GM19463 (cell line): ENCODE measurements at regions not wholly inside any gene's neighbourhood (a gene's known extent, or its start where the extent isn't known, plus 50 kb on each side); places are given as distances from the start of the nearest gene placed in this dataset.

Experiments used
- ATAC-seq: cut with Tn5 transposase; IDR thresholded peaks from one replicate; pipeline ENCODE4 v1.9.1; 2021; ENCODE audit warnings: mild to moderate bottlenecking, moderate library complexity; ENCODE audit not compliant: unreplicated experiment

DNA sequence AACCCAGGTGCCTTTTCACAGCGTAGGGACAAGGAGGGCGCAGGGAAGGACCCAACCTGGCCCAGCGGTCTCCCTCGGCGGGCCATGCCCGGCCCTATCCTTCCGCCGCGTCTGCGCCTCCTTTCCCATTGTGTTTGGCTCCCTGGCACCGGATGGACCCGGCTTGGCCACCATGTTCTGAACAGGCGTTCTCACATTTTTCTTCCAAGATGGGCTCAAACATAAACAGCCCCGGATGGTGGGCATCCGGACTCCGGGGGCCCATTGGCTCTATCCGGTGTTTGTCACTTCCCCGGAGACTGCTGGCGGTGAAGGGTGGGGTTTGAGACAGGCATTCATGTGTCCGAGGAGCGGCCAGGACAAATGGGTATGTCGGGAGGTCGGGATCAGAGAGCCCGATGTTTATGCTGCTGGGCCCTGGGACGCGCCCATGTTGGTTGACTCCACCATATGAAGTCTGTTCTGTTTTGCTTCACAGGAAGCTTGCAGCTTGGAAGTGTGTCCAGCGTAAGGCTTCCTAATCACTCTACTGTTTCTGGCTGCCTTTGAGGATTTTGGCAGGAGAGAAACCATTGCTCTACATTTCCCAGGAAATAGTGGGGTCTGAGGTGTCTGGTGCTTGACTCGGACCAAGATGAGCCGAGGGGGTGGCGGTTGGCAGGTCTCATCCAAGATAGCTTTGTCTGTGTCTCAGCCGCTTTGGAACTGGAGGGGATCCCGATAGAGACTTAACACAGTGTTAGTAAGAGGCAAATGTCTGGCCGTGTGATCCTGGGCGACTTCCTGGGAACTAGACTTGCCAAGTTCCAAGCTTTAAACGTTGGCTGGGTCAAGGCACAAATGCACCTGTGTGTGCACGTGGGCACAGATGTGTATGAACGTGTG is 188.3 kb downstream of the IRF8 start:
- ATAC-seq = no peak

DNA sequence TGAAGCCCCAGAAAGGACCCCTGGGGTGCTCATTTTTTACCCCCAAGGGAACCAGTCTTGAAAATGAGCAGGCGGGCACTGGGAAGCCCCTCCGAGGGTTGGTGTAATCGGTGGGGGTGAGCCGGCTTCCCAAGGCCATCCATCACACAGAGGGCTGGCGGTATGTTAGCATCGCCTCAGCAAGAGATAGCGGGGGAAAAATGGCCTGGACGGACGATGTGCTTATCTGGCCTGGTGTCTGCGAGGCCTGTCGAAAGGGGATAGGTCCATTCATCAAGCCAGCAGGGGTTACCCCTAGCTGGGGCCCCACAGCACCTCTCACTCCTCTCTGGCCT is 188.9 kb downstream of the IRF8 start:
- ATAC-seq = no peak

DNA sequence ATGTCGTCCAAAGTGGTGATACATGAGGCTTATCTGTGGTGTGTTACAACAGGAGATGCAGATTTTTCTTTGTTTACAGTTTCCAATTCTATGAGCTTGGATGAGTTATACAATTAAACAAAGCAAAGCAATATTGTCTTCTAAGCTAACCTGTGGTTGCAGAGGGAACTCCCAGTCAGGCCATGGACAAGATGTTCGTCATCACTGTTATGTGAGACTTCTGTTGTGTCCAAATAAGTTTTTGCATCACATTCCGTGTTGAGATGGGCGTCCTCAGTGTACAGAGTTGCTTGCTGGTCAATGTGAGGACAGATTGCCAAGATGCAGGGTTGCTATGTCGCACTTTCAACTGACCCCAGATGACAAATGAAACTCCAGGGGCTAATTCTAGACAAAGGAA is 189.3 kb downstream of the IRF8 start:
- ATAC-seq = no peak

DNA sequence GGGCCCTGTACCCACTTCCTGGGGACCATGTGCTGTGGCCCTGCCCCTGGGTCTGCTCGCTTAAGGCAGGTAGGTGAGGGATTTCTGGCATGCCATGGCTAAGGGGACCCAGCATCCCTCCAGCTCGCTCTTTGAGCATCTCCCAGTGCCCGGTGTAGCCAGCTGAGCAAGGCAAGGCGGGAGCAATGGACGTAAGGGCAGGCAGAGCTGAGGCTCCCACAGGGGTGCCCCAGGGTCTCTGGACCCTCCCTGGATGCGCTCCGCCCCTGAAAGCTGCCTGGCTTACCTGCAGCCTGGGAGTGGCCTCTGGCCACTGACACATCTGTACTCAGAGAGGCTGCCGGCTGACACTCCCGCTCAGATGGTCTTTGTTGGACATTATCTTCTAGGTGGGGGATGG is 189.9 kb downstream of the IRF8 start:
- ATAC-seq = no peak

DNA sequence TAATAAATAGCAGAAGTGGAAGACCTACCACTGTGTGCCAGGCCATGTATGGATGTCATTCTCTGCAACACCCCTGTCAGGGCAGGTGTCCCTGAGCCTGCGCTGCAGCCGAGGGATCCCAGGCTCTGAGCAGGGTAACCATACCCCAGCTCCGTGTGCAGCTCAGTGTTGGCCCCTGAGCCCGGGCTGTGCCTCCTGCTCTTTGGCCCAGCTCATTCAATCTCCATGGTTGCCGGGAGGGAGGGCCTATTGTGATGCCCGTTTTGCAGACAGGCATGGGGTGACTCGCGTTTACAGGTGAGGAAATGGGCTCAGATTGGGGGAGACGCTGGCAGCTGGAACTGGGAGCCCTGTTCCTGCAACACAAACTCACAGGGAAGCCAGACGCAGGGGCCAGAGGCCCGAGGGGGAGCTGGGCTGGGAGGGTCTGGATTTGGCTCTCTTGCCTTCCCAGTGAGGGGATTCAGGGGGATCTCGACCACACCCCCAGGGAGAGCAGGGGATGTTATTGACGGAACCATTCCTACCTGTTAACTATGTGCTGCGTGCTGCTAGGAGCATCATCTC is 190.5 kb downstream of the IRF8 start:
- ATAC-seq = no peak

DNA sequence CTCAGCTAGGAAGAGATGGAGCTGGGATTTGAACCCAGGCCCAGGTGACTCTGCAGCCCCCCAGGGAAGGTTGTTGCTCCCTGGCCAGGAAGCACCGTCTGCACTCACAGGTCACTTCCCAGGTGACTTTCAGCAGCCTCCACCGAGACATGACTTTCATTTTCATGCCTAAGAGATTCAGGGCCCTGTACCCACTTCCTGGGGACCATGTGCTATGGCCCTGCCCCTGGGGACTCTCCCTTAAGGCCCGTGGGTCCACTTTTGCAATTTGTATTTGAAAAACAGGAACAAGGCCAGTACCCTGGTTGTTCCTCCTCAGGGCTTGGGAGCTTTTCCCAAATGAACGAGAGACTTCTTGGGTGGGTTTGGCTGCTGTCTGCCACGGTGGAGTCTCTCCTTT is 191.0 kb downstream of the IRF8 start:
- peak; percentile 56 for ATAC-seq

DNA sequence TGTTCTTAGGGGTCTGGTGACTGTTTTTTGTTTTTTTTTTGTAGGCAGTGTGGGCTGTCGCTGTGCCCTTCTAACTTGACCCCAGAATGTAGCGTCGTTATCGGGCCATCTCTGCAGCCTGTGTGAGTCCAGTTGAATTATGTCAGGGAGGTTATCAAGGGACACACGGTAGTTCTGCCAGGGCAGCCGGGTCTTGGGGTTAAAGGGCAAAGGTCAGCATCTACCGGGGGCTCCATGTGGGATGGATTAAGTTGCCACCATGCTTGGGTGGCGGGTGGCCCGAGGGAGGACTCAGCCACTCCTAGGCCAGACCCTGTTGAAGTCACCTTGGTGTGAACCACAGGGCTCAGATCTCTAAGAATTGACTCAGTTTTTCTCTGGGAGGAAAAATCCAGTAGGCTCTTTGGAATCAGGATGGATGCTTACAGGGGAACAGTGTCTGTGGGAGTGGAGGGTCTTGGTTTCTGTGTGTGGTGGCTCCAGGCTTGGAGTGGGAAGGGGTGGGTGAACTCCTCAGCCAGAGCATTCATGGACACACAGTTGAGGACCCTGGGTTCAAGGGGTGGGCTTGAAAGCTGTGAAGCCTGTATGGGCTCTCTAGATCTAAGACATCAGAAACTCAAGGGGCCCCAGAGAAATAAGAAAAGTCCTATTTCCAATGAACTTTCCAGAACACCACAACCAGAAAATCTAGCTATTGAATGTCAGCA is 191.7 kb downstream of the IRF8 start:
- ATAC-seq = no peak

DNA sequence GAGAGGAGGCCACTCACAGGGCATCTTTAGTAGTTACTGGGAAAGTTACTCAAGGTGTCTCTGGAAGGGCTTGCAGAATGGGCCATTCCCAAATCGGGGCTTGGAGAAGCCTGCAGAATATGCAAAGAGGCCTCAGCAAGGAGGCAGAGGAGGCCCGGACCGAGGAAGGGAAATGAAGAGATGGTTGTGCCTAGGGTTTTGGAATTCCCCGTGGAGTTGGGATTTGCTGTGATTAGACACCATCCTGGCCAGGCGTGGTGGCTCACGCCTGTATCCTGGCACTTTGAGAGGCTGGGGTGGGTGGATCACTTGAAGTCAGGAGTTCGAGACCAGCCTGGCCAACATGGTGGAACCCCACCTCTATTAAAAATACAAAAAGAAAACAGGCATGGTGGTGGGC is 193.0 kb downstream of the IRF8 start:
- ATAC-seq = no peak

DNA sequence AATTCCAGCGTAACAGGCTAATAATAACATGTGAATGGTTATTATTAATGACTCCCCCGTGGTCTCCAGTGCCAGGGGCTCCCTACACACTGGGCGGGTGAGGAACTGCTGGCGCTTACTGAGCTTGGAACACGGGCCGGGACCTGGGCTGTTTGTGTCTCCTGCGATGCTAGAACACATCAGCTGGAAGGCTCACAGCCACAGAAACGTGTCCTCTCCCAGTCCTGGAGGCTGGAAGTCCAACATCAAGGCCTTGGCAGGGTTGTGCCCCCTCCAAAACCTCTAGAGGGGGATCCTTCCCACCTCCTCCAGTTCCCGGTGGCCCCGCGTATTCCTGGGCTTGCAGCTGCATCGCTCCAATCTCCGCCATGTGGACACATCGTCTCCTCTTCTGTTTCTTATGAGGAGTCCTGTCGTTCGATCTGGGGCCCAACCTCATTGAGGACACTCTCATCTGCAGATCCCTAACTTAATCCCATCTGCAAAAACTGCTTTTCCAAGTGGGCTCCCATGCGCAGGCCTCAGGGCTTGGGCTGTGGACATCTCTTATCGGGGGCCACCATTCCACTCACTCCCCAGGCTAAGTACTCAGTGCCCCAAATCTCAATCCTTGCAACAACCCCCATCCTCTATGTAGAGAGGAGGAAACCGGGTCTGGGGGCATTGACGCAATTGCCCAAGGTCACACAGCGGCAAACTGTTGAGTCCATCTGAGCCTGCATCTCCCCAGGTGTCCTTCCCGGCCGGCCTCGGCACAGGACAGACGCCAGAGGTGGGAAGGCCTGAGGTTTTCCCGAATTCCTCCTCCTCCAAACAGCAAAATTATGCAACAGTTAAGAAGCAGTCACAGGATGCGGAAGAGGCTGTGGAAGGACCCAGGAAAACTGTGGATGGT is 193.9 kb downstream of the IRF8 start:
- no peak for ATAC-seq

DNA sequence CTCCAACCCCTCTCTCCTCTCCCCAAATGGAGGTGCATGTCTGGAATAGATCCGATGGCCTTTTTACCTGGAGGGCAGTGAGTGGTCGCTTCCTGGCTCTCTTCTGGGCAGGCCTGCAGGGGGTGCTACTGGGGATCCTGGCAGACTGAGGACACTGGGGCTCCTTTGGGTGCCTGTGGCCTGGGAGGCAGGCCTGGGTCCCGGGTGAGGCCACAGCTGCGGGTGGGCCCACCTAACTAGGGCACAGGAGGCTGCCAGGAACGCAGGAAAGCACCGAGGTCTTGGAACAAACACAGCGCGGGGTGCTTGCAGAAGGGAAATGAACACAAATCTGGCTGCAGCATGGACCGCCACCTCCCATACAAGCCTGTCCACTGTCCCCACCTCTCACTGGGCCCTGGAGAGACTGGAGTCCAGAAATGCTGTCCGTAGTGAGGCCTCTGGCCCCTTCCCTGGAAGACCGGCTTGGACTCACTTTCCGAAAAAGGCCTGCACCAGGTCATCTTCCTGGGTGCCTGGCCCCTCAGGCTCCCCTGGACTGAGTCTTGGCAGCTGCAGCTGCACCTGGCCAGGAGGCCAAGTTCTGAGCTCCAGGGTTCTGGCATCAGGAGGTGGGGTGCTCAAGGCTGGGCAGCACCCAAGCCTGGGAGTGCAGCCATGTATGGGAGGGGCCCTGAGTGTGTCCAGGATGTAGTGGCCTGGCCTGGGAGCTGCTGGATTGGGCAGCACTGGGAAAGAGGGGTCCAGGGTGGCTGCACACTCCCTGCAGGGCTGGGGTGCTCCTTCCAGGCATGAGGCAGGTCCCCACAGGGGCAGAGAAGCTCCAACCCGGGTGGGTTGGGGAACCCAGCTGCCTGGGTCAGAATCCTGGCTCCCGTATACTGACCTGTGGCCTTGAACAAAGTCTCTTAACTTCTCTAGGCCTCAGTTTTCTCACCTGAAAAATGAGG is 195.1 kb downstream of the IRF8 start:
- ATAC-seq = no peak

DNA sequence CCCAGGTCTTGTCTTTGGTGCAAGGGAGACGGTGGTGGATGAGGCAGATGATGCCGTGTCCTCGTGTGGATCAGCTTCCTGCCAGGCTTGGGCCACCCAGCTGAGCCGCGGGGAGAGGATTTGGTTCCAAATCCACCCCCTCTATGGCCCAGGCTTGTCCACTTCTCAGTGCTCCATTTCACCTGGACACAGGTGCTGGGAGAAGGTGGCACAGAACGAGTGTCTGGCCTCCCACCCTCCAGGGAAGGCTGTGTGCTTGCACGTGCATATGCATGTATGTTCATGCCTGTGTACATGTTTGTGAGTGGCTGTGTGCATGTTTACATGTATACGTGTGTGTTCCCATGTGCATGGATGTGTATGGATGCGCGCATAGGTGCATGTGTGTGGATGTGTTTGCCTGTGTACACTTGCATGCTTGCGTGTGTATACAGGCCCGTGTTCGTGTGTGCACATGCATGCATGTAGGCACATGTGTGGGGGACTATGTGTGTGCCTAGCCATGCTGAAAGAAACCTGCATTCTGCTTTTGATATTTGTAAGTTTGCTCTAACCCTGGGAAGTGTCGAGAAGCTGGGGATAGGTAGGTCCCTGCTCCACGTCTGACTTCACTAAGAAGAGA is 196.3 kb downstream of the IRF8 start:
- ATAC-seq = no peak

DNA sequence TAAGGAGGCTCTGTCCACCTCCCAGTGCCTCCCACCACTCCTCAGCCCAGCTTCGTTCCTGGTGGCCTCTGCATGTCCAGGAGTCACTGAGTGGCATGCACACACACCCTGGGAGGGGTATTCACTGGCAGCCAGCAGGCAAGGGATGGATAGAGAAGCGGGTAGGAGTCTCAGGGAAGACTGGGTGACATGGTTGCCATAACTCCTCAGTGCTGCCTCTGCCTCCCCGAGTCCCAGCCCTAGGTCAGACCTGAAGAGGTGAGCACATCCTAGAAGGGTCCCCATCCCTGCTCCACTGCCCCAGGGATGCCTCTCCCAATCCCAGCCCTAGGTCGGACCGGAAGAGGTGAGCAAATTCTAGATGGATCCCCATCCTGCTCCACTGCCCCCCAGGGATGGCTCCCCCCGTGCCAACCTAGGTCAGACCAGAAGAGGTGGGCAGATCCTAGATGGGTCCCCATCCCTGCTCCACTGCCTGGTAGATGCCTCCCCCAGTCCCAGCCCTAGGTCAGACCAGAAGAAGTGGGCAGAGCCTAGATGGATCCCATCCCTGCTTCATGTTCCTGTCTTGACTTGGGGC is 197.0 kb downstream of the IRF8 start:
- no peak for ATAC-seq

DNA sequence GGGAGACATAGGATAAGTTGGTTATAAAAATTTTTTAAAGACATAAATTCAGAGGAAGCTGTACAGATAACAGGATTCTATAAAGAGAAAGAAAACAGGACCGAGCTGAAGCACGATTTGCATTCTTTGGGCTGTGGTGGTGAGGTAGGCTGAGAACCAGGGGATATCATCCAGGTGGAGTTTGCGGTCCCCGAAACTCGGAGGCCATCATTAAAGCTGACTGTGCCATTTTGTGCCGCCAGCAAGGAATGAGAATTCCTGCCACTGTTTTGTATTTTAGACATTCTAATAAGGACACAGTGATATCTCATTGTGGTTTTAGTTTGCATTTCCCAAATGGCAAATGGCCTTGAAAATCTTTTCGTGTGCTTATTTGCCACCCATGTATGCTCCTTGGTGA is 197.9 kb downstream of the IRF8 start:
- no peak for ATAC-seq

DNA sequence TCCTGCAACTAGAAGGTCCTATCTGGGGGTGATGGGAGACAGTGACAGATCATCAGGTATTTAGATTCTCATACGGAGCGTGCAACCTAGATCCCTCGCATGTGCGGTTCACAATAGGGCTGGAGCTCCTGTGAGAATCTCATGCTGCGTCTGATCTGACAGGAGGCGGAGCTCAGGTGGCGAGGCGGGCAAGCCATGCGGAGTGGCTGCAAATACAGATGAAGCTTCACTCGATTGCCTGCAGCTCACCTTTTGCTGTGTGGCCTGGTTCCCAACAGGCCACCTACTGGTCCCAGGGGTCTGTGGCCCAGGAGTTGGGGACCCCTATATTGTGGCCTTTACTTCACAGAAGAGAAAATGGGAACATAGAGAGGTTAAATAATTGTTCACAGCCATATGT is 200.4 kb downstream of the IRF8 start:
- ATAC-seq = no peak

DNA sequence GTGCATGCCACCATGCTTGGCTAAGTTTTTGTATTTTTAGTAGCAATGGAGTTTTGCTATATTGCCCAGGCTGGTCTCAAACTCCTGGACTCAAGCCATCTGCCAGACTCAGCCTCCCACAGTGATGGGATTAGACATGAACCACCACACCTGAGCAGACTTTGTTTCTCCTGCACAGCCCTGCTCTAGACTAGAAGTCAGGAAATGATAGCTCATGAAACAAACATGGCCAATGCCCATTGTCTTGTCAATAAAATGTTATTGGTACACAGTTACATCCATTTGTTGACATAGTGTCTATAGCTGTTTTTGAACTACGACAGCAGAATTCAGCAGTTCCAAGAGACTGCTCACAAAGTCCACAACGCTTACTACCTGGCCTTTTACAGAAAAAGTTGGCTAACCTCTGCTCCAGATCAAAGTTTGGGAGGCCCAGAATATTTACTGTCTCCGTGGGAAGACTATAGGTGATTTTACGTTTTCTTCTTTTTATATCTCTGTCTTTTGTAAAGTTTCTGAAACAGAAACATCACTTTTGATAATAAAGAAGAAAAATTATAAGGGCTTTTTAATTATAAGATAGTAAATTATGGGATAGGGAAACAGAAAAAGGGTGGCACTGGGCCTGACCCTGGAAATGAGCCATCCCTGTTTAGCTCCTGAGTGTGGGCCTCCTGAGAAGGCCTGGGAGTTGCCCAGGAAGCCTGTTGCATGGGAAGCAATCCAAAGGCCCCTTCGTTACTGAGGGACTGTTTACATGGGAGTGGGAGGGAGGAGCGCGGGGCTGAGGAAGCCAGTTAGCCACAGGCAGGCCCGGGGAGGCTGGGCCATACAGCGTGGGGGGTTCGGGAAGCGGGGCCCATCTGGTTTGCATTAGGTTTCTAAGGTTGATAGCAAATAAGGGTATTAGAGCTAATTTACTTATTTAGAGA is 201.5 kb downstream of the IRF8 start:
- no peak for ATAC-seq

DNA sequence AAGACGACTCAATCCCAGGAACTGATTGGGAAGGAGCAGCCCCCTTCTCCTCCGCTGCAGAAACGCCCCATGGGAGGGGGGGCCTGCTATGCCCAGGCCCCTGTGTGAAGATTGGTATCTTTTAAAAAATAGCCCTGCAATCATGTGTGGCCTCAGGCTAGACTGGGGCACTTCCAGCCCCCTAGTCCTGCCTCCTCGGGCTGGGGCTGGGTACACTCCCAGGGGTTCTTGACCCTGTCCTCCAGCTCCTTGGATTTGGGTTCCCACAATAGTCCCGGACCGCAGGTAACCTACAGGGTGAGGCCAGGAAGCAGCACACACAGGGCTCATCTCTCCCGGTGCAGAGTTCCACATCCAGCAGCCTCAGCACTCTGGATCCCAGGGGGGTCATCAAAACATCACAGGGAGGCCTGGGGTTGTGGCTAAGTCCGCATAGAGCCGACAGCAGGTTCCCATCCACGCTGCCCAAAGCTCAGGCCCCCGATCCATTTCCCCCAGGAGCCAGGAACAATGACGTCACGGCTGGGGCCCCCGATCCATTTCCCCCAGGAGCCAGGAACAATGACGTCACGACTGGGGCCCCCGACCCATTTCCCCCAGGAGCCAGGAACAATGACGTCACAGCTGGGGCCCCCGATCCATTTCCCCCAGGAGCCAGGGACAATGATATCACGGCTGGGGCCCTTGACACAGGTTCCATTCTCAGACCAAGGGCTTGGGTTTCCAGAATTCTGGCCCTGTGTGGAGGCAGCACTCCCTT is 202.4 kb downstream of the IRF8 start:
- ATAC-seq = no peak

DNA sequence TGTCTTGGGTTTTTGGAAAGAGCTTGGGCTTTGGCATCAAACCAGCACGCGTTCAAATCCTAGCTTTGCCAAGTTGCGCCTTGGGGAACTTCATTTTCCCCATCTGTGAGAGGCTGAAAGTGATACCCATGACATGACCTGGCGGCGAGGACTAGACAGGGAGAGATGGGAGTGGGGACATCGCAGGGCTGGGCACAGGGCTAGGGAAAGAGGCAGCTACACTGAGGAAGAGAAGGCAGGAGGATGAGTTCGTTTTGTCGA is 202.9 kb downstream of the IRF8 start:
- ATAC-seq = no peak

DNA sequence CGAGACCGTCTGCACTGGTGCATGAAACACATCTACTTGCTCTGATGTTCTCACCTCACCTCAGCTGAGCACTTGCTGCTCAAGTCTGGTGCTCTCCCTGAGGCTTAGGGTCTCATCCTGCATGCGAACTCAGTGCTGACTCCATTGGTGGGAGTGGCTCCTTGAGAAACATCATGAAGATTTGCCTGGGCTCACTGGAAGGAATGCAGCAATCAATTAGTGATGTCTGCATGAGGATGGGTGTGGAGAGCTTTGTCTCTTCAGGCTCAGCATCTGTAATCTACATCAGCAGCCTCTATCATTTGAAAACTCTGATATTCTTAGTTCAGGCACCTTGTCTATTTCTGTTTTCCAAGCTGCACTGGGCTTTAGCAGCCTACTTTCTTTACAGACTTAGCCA is 204.4 kb downstream of the IRF8 start:
- no peak for ATAC-seq
